ENCODE measurements at regions not wholly inside any gene's neighbourhood (a gene's known extent, or its start where the extent isn't known, plus 50 kb on each side); places are given as distances from the start of the nearest gene placed in this dataset.

- no peak for TF ChIP-seq POLR2AphosphoS5 (IDR thresholded peaks at IDR 0.05)
- no peak for TF ChIP-seq CTCF (IDR thresholded peaks at IDR 0.05)
- TF ChIP-seq POLR2A (IDR thresholded peaks at IDR 0.05), result no peak
- TF ChIP-seq EP300 (IDR thresholded peaks at IDR 0.05), result no peak
Measured at GRCh38 chr9:87089929-87090328, 142.6 kb upstream of the GAS1 start.

All from stomach (tissue), 4 donors.